HEK293 (cell line): ENCODE measurements at regions not wholly inside any gene's neighbourhood (a gene's known extent, or its start where the extent isn't known, plus 50 kb on each side); places are given as distances from the start of the nearest gene placed in this dataset.

ENCODE experiments used
- CTCF ChIA-PET: fragments of 350-600 bp; formaldehyde crosslinking; extraction: SDS; loops from one replicate; lab custom pipeline; 2021; ENCODE audit warnings: antibody characterized with exemption; lab: Yijun Ruan, JAX
- POLR2A ChIA-PET: fragments of 300-600 bp; formaldehyde crosslinking; extraction: SDS; loops from one replicate; lab custom pipeline; 2020; ENCODE audit warnings: antibody characterized with exemption, inconsistent platforms; lab: Yijun Ruan, JAX
- H3K27ac ChIP-seq: fragments of 200-500 bp; sonication (Bioruptor generic); 2 replicates; pipeline ENCODE4 v1.5.1; 2014; ENCODE audit warnings: low read depth, low read length, control low read depth, inconsistent platforms; ENCODE audit errors: extremely low read depth
- H3K36me3 ChIP-seq, 2 experiments: fragments of 200-500 bp in 1 of 2; sonication (Bioruptor generic) in 1 of 2; 1 replicate in 1 of 2; 2 replicates in 1 of 2; pipeline ENCODE4 v1.5.1; 2014 to 2017; ENCODE audit warnings: inconsistent platforms in 2 of 2, low read length in 2 of 2; ENCODE audit not compliant: control insufficient read depth in 2 of 2, insufficient read depth in 1 of 2
- H3K4me1 ChIP-seq: fragments of 200-500 bp; sonication (Bioruptor generic); 2 replicates; pipeline ENCODE4 v1.5.1; 2014; ENCODE audit warnings: mild to moderate bottlenecking, low read length, inconsistent platforms; ENCODE audit not compliant: control insufficient read depth, insufficient read depth
- H3K4me3 ChIP-seq: 2 replicates; pipeline ENCODE4 v1.5.1; 2011; ENCODE audit warnings: low read depth, mild to moderate bottlenecking, control low read depth, low read length, moderate library complexity
- H3K9me3 ChIP-seq: fragments of 200-500 bp; sonication (Bioruptor generic); 2 replicates; pipeline ENCODE4 v1.5.1; 2014; ENCODE audit warnings: low read depth, low read length, inconsistent platforms; ENCODE audit not compliant: control insufficient read depth, insufficient read depth
- BCL11A ChIP-seq: fragments of 450-650 bp; formaldehyde crosslinking; IDR thresholded peaks from 2 replicates; pipeline ENCODE4 v1.5.1; 2016; ENCODE audit warnings: low read depth, missing biosample characterization, missing genetic modification characterization
- BCL6B ChIP-seq: fragments of 450-650 bp; formaldehyde crosslinking; IDR thresholded peaks from 2 replicates; pipeline ENCODE4 v1.5.1; 2017; ENCODE audit warnings: missing biosample characterization, missing genetic modification characterization
- HOXD13 ChIP-seq: sonication (generic); formaldehyde crosslinking; IDR thresholded peaks from 2 replicates; pipeline ENCODE4 v1.8.0; 2022; ENCODE audit warnings: missing genetic modification reagents, borderline replicate concordance
- MYNN ChIP-seq: fragments of 450-650 bp; formaldehyde crosslinking; IDR thresholded peaks from 2 replicates; pipeline ENCODE4 v1.5.1; 2016; ENCODE audit warnings: missing biosample characterization, missing genetic modification characterization, borderline replicate concordance
- PATZ1 ChIP-seq: fragments of 450-650 bp; formaldehyde crosslinking; IDR thresholded peaks from 2 replicates; pipeline ENCODE4 v1.5.1; 2016; ENCODE audit warnings: missing biosample characterization, missing genetic modification characterization
- WT1 ChIP-seq: fragments of 450-650 bp; formaldehyde crosslinking; IDR thresholded peaks from 2 replicates; pipeline ENCODE4 v1.5.1; 2016; ENCODE audit warnings: missing biosample characterization, missing genetic modification characterization
- ZFHX2 ChIP-seq: fragments of 450-650 bp; formaldehyde crosslinking; conservative IDR thresholded peaks from 2 replicates; pipeline ENCODE4 v1.5.1; 2016; ENCODE audit warnings: missing biosample characterization, missing genetic modification characterization
- ZIC2 ChIP-seq: fragments of 450-650 bp; formaldehyde crosslinking; IDR thresholded peaks from 2 replicates; pipeline ENCODE4 v1.5.1; 2016; ENCODE audit warnings: missing biosample characterization, missing genetic modification characterization
- ZNF146 ChIP-seq: fragments of 450-650 bp; formaldehyde crosslinking; IDR thresholded peaks from 2 replicates; pipeline ENCODE4 v1.5.1; 2016; ENCODE audit warnings: missing biosample characterization, missing genetic modification characterization
- ZNF18 ChIP-seq: fragments of 450-650 bp; formaldehyde crosslinking; IDR thresholded peaks from 2 replicates; pipeline ENCODE4 v1.5.1; 2016; ENCODE audit warnings: missing biosample characterization, missing genetic modification characterization
- ZNF274 ChIP-seq, 2 experiments: fragments of 200-500 bp in 1 of 2; fragments of 450-650 bp in 1 of 2; sonication (Bioruptor generic) in 1 of 2; formaldehyde crosslinking in 1 of 2; IDR thresholded peaks; 2 replicates each; pipeline versions ENCODE4 v1.5.1 to v1.6.1; 2014 to 2016; ENCODE audit warnings: borderline replicate concordance in 1 of 2, inconsistent platforms in 1 of 2, low read length in 1 of 2, missing biosample characterization in 1 of 2, missing genetic modification characterization in 1 of 2
- ZNF48 ChIP-seq: fragments of 450-650 bp; formaldehyde crosslinking; IDR thresholded peaks from 2 replicates; pipeline ENCODE4 v1.5.1; 2016; ENCODE audit warnings: missing biosample characterization, missing genetic modification characterization
- ZNF585B ChIP-seq: fragments of 450-650 bp; formaldehyde crosslinking; IDR thresholded peaks from 2 replicates; pipeline ENCODE4 v1.5.1; 2016; ENCODE audit warnings: missing biosample characterization, missing genetic modification characterization
- ZNF610 ChIP-seq: fragments of 450-650 bp; formaldehyde crosslinking; IDR thresholded peaks from 2 replicates; pipeline ENCODE4 v1.5.1; 2016; ENCODE audit warnings: missing biosample characterization, missing genetic modification characterization, borderline replicate concordance
- ZNF629 ChIP-seq: fragments of 450-650 bp; formaldehyde crosslinking; IDR thresholded peaks from 2 replicates; pipeline ENCODE4 v1.5.1; 2017; ENCODE audit warnings: missing biosample characterization, missing genetic modification characterization
- ZNF658 ChIP-seq: fragments of 450-650 bp; formaldehyde crosslinking; IDR thresholded peaks from 2 replicates; pipeline ENCODE4; 2016; ENCODE audit warnings: missing biosample characterization, missing genetic modification characterization
- ZNF704 ChIP-seq: fragments of 450-650 bp; formaldehyde crosslinking; IDR thresholded peaks from 2 replicates; pipeline ENCODE4 v1.5.1; 2016; ENCODE audit warnings: missing biosample characterization, missing genetic modification characterization
- ZNF76 ChIP-seq: fragments of 450-650 bp; formaldehyde crosslinking; IDR thresholded peaks from 2 replicates; pipeline ENCODE4; 2016; ENCODE audit warnings: low read depth, missing biosample characterization, missing genetic modification characterization, borderline replicate concordance
- ZNF776 ChIP-seq: fragments of 450-650 bp; formaldehyde crosslinking; IDR thresholded peaks from 2 replicates; pipeline ENCODE4 v1.5.0; 2017; ENCODE audit warnings: missing biosample characterization, missing genetic modification characterization, borderline replicate concordance
- ZNF843 ChIP-seq: fragments of 450-650 bp; formaldehyde crosslinking; IDR thresholded peaks from 2 replicates; pipeline ENCODE4 v1.5.1; 2016; ENCODE audit warnings: missing biosample characterization, missing genetic modification characterization
- ZSCAN18 ChIP-seq: fragments of 450-650 bp; formaldehyde crosslinking; IDR thresholded peaks from 2 replicates; pipeline ENCODE4 v1.5.1; 2016; ENCODE audit warnings: missing biosample characterization, missing genetic modification characterization
- TF ChIP-seq, protein P1 (sequence below): fragments of 450-650 bp; formaldehyde crosslinking; IDR thresholded peaks from 2 replicates; pipeline ENCODE4 v1.5.1; 2016; ENCODE audit warnings: missing biosample characterization, missing genetic modification characterization
- TF ChIP-seq, protein P2 (sequence below): fragments of 450-650 bp; formaldehyde crosslinking; IDR thresholded peaks from 2 replicates; pipeline ENCODE4 v1.5.1; 2016; ENCODE audit warnings: missing biosample characterization, missing genetic modification characterization, low read depth

DNA sequence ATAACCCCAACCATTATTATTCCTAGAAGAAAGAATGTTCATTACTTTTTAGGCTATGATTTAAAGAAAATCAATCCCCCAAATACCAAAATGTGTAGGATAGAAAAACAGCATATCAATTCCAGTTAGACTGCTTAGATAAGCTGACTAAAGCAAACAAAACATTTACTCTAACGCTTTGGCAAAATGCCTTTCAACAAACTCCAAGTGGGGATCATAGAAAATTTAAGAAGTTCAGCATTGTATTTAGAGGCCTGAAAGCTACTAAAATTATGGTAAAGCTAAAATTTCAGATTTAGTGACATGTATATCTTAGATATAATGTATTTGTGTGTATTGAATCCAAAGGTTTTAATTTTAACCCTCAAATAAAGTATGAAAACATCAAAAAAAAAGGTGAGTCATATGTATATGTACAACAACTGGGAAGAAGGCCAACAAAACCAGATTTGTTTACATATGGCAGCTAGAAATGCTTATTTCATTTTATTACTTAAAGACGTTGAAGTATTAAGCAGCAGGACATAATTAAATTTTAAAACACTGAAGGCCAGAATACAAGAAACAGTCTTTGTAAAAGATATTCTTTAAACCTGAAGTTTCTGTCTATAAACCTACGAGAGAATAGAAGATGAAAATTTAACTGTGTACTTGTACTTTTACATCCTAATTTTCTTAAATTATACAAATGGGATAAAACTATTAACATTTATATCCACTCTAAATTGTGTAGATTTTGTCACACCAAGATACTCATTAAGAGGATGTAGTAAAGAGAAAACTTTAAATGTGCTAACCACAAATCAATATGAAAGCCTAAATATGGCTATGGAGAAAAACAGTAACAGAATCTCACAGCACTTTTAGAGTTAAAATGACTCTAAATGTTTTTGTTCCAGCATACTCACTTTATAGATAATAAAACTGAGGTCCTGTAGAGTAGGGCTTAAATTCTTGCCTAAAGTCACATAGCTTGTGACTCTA is 71.4 kb downstream of the SLC41A2 start:
- POLR2A ChIA-PET: interaction anchor here (0.5 kb wide), 1 partner anchor 641 kb away, joined by 3 read pairs; no protein-coding TSS in a partner anchor
- no peaks in the 10 kb centered on the region for H3K9me3 ChIP-seq
- H3K27ac ChIP-seq: peak overlapping the region; percentile 27; the same call in 1 of the 2 replicates
- CTCF ChIA-PET: no interaction called here
- H3K36me3 ChIP-seq: no peaks in the 10 kb centered on the region
- no peak overlapping the region for H3K4me3 ChIP-seq
- peaks cover 17% of the 10 kb centered on the region for H3K4me1 ChIP-seq
- TF ChIP-seq ZIC2 (tag by site-specific recombination) (peak; percentile 43; the same call in 1 of the 2 replicates), ZNF610 (no peak), ZNF658 (tag by site-specific recombination) (no peak), BCL6B (tag by site-specific recombination) (peak; percentile 92), ZNF274 (IDR thresholded peaks at IDR 0.05; ENCODE audit: low read length) (no peak), ZNF274 (tag by site-specific recombination; IDR thresholded peaks at IDR 0.05; ENCODE audit: borderline replicate concordance) (no peak), BCL11A (tag by site-specific recombination) (peak; percentile 49; the same call in 1 of the 2 replicates), ZNF18 (tag by site-specific recombination) (peak; percentile 28; the same call in 1 of the 2 replicates), ZNF146 (tag by site-specific recombination) (no peak), ZSCAN18 (no peak), ZNF843 (tag by site-specific recombination) (peak; percentile 95), ZNF48 (no peak), WT1 (no peak), ZFHX2 (peak; percentile 42), ZNF76 (tag by site-specific recombination) (0 out of 2 replicates have a peak, but pooled peaks have one; percentile 16), HOXD13 (CRISPR knock-in tag) (no peak), ZNF776 (tag by site-specific recombination) (no peak), MYNN (tag by site-specific recombination) (no peak), ZNF704 (tag by site-specific recombination) (no peak), ZNF629 (tag by site-specific recombination) (no peak; the same call in 1 of the 2 replicates), ZNF585B (no peak), PATZ1 (0 out of 2 replicates have a peak, but pooled peaks have one; percentile 14)
- TF ChIP-seq, protein P1, sequence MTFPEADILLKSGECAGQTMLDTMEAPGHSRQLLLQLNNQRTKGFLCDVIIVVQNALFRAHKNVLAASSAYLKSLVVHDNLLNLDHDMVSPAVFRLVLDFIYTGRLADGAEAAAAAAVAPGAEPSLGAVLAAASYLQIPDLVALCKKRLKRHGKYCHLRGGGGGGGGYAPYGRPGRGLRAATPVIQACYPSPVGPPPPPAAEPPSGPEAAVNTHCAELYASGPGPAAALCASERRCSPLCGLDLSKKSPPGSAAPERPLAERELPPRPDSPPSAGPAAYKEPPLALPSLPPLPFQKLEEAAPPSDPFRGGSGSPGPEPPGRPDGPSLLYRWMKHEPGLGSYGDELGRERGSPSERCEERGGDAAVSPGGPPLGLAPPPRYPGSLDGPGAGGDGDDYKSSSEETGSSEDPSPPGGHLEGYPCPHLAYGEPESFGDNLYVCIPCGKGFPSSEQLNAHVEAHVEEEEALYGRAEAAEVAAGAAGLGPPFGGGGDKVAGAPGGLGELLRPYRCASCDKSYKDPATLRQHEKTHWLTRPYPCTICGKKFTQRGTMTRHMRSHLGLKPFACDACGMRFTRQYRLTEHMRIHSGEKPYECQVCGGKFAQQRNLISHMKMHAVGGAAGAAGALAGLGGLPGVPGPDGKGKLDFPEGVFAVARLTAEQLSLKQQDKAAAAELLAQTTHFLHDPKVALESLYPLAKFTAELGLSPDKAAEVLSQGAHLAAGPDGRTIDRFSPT: peak; percentile 77
- TF ChIP-seq, protein P2, sequence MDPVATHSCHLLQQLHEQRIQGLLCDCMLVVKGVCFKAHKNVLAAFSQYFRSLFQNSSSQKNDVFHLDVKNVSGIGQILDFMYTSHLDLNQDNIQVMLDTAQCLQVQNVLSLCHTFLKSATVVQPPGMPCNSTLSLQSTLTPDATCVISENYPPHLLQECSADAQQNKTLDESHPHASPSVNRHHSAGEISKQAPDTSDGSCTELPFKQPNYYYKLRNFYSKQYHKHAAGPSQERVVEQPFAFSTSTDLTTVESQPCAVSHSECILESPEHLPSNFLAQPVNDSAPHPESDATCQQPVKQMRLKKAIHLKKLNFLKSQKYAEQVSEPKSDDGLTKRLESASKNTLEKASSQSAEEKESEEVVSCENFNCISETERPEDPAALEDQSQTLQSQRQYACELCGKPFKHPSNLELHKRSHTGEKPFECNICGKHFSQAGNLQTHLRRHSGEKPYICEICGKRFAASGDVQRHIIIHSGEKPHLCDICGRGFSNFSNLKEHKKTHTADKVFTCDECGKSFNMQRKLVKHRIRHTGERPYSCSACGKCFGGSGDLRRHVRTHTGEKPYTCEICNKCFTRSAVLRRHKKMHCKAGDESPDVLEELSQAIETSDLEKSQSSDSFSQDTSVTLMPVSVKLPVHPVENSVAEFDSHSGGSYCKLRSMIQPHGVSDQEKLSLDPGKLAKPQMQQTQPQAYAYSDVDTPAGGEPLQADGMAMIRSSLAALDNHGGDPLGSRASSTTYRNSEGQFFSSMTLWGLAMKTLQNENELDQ (tag by site-specific recombination): no peak
